ENCODE measurements at regions not wholly inside any gene's neighbourhood (a gene's known extent, or its start where the extent isn't known, plus 50 kb on each side); places are given as distances from the start of the nearest gene placed in this dataset.
"Not testable (repeated sequence)": the region's sequence is repeated elsewhere in the genome, so short reads cannot be mapped to it uniquely, and the experiment has no call there.

DNA sequence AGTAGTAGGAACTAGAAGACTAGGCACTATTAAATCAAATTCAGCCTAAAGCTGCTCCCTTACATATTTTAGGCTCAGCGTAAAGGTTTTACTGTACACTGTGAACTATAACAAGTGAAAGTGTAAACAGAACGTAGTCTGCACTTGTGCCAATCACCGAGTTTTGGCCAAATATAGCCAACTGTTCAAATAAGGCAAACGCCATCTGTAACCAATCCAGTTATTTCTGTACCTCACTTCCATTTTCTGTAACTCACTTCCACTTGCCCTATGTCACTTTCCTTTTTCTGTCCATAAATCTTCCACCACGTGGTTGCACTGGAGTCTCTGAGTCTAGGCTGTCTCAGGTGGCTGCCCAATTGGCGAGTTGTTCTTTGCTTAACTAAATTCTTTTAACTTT lies 2132.2 kb downstream of the LRRC4C start:
- intact Hi-C loops (cut with DNase I), result no loop called here
- ATAC-seq, result no peak
- no peak for DNase-seq (ENCODE audit: missing footprints)

DNA sequence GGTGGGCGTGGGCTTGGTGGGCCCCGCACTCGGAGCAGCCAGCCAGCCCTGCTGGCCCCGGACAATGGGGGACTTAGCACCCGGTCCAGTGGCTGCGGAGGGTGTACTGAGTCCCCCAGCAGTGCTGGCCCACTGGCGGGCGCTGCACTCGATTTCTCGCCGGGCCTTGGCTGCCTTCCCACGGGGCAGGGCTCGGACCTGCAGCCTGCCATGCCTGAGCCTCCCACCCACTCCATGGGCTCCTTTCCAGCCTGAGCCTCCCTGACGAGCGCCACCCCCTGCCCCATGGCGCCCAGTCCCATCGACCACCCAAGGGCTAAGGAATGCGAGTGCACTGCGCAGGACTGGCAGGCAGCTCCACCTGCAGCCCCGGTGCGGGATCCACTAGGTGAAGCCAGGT lies 2147.6 kb downstream of the LRRC4C start:
- ATAC-seq; intact Hi-C loops (cut with DNase I); DNase-seq (ENCODE audit: missing footprints): not testable (repeated sequence)

DNA sequence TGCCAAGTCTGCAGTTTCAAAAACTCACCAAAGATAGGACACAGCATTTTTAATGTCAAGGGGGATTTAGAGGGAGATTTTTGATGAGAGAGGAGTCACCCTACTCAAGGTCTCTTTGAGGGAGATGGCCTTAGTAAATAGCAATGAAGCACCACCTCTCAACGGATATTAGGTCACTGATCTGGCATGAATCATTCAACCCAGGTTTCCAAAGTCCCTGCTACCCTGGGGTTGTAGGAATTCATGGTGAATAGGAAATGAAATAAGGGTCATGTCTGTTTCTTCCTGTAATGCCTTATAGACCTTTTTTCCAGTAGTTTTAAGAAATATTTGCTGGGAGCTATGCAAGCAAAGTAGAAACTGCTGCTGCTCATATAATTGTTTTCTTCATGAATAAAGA lies 2154.9 kb downstream of the LRRC4C start:
- ATAC-seq, result no peak

DNA sequence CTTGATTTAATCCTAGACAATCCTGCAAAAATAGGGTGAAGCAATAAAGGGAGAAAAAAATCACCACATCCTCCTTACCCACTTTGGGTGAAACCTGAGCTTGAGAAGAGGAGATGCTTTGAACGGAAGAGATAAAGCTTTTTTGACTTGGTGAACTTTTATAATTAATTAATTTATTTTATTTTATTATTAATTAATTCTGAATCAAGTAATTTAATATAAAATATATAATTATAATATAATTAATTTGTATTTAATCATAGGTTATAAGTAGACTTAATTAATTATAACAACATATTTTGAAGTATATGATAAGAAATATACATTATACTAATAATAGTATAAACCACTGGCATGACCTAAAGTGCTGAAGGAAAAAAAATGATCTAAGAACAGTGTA lies 2164.8 kb downstream of the LRRC4C start:
- DNase-seq (ENCODE audit: missing footprints), result no peak

More for the DNA sequence above, 2154.9 kb downstream of the LRRC4C start:
- intact Hi-C loops (cut with DNase I), result no loop called here
- no peak for DNase-seq (ENCODE audit: missing footprints)

DNA sequence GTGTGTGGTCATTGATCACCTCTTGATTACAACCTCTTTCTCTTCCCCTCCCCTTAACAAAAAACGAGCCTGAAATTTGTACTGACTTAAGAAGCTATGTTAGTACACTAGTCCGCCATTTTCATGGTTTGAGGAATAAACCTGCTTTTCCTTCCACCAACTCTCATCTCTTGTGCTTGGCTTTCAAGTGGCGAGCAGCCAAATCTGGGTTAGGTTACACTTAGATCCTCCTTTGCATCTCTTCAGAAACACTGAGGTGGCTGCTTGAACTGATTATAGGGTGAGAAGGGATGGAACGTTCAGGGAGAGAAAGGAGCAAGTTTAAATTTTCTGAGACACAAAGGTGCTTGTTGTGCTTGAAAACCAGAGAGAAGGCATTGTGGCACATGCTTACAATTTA lies 2171.4 kb downstream of the LRRC4C start:
- ATAC-seq (no peak), DNase-seq (ENCODE audit: missing footprints) (no peak)
- intact Hi-C loops (cut with DNase I), result no loop called here

More for the DNA sequence above, 2164.8 kb downstream of the LRRC4C start:
- ATAC-seq, result no peak
- intact Hi-C loops (cut with DNase I), result no loop called here

DNA sequence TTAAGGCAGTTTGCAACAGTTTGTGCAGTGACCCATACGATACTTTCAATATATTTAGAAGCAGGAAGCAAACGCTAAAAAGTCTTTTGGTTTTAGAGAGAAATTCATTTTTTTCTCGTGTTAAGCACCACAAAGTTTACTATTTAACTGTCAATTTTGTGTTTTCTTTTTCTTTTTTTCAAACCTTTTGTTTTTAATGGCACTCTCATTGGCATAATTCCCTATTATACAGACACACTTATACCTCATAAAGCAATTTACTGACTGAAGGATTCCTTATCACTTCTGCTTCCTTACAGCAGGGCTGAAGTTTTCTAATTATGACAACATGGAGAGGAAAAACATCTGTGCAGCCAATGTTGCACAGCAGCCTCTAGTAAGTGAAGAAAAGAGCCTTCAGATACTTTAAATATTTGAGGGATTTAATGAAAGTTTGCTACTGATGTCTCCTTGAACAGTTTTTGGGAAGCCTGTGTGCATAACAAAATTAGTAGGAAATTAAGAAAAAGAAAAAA lies 2191.2 kb downstream of the LRRC4C start:
- no peak for DNase-seq (ENCODE audit: missing footprints)
- no peak for ATAC-seq

DNA sequence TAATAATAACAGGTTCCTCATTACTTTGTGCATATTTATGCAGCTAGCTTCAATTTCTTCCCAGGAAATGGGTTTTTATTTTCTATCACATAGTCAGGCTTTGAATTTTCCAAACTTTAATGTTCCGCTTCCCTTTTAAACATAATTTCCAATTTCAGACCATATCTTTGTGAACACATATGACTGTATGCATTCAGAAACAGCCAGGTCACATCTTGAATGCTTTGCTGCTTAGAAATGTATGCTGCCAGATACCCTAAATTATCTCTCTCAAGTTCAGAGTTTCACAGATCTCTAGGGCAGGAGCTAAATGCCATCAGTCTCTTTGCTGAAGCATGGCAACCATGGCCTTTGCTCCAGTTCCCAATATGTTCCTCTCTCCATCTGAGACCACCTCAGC lies 2203.8 kb downstream of the LRRC4C start:
- DNase-seq (ENCODE audit: missing footprints), result no peak
- ATAC-seq, result no peak
- intact Hi-C loops (cut with DNase I), result no loop called here

More for the DNA sequence above, 2191.2 kb downstream of the LRRC4C start:
- intact Hi-C loops (cut with DNase I), result no loop called here

DNA sequence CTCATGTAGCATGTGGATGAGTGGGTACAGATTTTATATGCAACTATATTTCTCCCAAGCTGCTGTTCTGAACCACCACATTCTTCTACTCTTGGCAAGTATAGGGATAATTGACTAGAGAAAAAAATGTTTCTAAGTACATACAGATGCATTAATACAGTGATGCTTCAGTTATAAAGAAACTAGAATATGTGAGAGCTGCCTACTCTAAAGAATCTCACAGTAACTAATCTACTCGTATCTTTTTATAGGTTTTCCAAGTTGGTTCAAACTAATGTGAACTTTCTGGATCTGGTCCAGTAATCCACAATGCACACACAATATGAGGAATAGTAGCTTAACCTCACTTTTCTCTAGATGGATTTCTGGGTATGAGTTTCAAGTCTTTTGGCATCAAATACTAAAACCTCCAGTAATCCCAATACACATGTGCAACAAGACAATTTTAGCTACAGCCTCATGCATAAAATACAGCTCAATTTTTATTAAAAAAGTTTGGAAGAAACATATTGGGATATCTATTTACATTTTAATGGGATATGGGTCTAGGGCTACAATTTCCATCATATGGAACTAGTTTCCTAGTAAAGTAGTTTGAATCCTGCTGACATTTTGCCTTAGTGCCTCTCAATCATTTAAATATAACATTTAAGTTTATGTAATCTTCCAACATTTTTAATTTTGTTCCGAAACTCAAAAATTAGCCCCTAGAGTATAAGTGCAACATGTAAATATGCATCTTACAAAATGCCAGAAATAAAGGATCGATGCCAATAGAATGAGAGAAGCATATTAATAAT lies 2209.7 kb downstream of the LRRC4C start:
- no peak for ATAC-seq
- intact Hi-C loops (cut with DNase I), result no loop called here
- DNase-seq (ENCODE audit: missing footprints), result no peak

DNA sequence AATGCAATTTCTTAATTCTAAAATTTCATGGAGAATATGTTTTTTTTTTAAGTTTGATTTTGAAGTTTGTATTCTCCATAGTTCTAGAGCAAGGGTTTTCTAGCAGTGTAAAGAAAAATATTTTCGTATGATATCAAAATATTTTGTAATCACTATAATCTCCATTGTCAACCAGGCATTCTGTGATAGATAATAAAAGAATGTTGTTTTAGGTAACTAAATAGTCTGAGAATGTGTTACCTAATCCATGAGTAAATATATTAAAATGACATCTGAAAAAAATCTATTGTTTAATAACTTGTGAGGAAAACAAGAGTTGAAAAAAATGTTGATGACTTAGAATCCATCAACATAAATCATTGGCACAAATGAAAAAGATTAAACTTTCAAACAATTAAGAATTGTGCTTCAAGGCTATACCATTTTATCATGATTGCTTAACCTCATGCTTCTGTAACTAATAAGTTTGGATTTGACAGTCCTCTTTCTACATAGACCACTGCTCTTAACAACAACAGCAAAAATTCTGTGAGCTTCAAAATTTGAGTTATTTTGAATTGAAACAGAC lies 2211.8 kb downstream of the LRRC4C start:
- DNase-seq (ENCODE audit: missing footprints) (no peak), ATAC-seq (no peak)
- intact Hi-C loops (cut with DNase I), result no loop called here

DNA sequence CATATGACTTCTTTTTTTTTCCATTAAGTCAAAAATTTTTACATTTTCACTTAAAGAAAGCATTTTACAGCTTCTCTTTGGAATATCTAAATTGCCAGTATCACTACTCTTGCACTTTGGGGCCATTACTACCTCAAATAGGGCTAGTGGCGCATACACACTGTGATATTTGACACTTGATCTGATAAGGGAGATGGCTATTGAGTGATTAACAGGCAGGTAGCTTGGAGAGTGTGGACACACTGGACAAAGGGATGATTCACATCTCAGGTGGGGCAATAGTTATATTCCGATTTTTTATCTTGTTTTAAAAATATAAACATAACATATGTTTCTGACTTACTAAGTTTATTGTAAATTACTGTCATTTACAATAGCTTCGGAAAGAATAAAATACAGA lies 2219.9 kb downstream of the LRRC4C start:
- ATAC-seq (no peak), DNase-seq (ENCODE audit: missing footprints) (no peak)
- intact Hi-C loops (cut with DNase I), result no loop called here

DNA sequence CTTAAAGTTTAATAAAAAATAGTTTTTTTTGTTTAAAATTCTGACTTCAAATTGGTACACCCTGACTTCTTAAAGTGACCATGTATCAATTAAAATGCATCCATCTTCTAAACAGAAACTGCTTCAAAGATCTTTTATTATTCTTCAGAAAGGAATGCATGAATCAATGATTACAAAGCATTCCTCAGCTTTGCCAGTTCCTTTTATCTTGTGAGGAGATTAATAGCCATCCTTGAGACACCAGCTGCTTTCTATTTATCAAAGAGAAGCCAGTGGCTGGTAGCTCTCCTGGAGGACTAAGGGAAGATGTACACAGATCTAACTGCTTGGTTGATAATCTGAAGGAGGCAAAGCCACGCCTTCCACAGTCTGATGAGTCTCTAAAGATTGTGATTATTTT lies 2222.5 kb downstream of the LRRC4C start:
- DNase-seq (ENCODE audit: missing footprints) (no peak), ATAC-seq (no peak)
- intact Hi-C loops (cut with DNase I), result no loop called here

DNA sequence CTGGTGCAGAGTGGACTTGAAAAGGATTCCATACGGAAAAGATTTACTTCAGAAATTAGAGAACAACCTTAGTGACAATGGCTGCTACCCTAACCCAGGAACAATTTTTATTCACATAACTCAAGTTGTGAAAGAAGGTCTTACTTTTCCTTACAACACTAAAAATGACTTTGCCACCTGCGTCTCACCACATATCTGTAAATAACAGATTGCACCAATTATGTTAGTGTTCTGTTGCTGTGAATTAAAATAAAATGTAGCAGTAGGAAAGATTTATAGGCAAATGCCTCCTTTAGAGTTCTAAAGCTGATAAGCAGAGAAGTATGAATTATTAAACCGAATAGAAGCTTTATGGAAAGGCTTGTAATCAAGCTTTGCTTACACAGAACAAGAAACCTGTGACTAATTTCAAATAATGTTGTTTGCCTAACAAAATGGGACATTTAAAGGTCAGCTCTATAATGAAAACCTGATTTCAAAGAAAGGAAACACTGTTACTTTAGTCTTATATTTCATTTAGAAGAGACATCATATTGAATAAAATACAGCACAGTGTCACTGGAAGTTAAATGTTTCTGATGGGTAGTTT lies 2237.8 kb downstream of the LRRC4C start:
- intact Hi-C loops (cut with DNase I), result no loop called here
- DNase-seq (ENCODE audit: missing footprints) (no peak), ATAC-seq (no peak)

DNA sequence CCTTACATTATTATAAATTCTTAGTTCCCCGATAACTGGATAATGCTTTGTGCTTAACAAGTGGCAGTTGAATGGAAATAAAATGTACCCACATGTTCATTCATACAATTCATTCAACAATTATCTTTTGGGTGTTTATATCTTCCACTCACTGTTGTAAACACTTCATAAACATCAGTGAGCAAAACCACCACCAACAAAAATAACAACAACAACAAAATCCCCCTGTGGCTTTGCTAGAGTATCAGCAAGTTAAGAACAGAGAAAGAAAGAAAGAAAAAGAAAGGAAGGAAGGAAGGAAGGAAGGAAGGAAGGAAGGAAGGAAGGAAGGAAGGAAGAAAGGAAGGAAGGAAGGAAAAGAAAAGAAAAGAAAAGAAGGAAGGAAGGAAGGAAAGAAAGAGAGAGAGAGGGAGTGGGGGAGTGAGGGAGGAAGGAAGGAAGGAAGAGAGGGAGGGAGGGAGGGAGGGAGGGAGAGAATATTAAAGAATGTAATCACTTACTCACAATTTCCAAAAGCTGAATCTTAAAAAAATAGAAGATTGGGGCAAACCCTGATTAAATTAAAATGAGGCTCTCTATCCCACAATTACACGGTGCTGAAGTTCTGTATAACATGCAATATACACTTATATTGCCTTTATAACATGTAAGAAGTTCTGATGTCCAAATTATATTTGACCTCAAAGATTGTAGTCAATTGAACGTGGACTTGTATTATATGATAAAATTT lies 2238.8 kb downstream of the LRRC4C start:
- intact Hi-C loops (cut with DNase I), result no loop called here
- DNase-seq (ENCODE audit: missing footprints), result no peak
- ATAC-seq, result no peak

DNA sequence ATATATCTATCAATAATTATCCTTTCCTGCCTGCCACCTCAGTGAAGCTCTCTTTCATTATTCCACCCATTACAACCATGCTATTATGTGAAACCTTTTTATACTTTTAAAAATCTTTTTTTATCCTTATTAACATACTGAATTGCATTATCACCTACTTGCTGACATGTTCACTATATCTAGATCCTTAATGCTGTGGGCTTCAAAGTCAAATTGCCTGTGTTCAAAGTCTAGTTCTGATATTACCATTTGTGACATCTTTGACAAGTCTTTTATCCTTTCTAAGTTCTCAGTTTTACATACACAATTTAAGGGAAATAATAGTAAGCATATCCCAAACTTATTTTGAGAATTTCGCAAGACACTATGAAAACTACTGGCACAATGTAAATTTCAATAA lies 2239.4 kb downstream of the LRRC4C start:
- intact Hi-C loops (cut with DNase I), result no loop called here
- ATAC-seq (no peak), DNase-seq (ENCODE audit: missing footprints) (no peak)

DNA sequence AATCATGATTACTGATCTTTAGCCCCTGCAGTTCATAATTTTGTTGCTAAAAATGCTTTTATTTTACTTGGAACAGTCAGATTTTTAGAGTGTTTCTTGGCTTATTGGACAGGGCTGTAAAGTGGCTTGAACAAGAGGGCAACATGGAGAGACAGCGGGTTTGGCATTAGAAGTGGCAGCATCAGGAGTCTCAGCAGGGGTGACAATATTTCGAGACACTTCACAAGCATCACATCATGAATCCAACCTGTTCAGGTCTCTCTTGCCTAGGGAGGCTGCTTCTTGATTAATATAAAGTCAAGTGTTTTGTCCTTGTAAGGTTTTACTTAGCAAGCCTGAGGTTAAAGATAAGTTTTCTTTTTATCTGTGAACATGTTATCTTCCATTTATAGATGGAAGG lies 2249.5 kb downstream of the LRRC4C start:
- intact Hi-C loops (cut with DNase I), result no loop called here
- no peak for DNase-seq (ENCODE audit: missing footprints)
- ATAC-seq, result no peak

DNA sequence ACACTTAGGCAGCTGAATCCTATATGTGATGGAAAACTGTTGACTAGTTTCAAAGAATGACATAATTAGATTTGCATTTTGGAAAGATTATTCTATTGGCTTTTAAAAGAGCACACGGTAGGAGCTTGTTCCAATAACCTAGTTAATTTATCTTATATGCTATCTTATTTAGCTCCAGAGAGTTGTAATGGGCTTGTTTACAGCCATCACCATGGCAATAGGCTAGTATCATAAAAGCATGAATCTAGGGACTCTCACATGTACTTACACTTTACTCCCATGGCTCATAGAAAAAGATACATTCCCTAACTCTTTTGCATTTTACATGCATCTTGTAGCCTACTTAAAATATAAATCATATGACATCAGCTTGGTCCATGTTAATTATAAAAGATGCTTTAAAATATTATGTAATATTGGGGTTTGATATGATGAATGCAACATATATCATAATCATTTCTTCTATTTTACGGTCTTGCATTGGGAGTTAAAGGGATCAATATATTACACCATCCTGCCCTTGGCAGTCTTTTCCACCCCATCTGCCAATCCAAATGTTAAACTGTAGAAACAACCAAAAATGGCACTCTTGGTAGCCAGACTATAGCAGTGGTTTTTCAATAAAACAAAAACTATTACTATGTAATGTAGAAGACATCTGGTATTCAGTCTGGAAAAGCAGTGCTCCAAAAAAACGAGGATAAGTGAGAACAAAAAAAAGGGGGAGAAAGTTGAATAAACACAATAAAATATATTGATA lies 2254.0 kb downstream of the LRRC4C start:
- ATAC-seq, result no peak
- intact Hi-C loops (cut with DNase I), result no loop called here

DNA sequence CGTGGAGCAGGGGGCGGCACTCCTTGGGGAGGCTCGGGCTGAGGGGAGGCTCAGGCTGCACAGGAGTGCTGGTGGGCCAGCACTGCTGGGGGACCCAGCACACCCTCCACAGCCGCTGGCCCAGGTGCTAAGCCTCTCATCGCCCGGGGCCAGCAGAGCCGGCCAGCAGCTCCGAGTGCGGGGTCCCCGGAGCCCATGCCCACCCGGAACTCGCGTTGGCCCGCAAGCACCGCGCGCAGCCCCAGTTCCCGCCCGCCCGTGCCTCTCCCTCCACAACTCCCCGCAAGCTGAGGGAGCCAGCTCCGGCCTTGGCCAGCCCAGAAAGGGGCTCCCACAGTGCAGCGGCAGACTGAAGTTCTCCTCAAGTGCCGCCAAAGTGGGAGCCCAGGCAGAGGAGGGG lies 2266.8 kb downstream of the LRRC4C start:
- intact Hi-C loops (cut with DNase I), result no loop called here
- ATAC-seq (no peak), DNase-seq (ENCODE audit: missing footprints) (peak; percentile 37)

More for the DNA sequence above, 2254.0 kb downstream of the LRRC4C start:
- no peak for DNase-seq (ENCODE audit: missing footprints)

DNA sequence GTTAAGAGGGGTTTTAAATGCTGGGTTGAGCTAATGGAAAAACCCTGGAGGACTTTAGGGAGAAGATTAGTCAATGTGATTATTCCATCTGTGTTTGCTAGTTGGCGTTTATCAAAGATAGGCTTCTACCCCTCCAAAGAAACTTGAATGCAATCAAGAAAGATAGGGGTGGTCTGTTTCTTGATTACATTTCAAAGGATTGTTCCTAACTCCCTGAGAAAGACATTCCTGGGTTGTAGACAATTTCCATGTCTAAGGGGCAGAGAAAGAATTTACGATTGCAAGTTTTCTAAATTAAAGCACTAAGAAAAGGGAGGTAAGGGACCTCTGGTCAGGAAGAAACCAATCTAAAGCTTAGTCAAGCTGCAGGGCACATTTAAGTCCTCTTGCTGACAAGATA lies 2268.7 kb downstream of the LRRC4C start:
- no peak for ATAC-seq
- DNase-seq (ENCODE audit: missing footprints), result no peak
- intact Hi-C loops (cut with DNase I), result no loop called here

DNA sequence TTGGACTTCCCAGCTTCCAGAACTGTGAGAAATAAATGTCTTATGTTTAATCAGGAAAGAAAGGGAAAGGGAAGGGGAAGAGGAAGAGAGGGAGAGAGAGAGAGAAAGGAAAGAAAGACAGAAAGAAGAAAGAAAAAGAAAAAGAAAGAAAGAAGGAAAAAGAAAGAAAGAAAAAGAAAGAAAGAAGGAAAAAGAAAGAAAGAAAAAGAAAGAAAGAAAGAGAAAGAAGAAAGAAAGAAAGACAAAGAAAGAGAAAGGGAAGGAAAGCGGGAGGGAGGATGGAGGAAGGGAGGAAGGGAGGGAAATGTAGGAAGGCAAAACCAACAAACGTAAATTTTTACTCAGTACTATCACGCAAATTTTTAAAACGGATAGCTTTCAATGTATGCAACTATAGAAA lies 2281.8 kb downstream of the LRRC4C start:
- DNase-seq (ENCODE audit: missing footprints) (no peak), ATAC-seq (no peak)
- intact Hi-C loops (cut with DNase I), result no loop called here

All from Right ventricle myocardium inferior (tissue), 1 donor.